BJ (cell line): ENCODE measurements at regions not wholly inside any gene's neighbourhood (a gene's known extent, or its start where the extent isn't known, plus 50 kb on each side); places are given as distances from the start of the nearest gene placed in this dataset.

ENCODE experiments used
- CTCF ChIA-PET: fragments of 350-600 bp; formaldehyde crosslinking; extraction: SDS; loops from one replicate; lab custom pipeline; 2021; ENCODE audit warnings: antibody characterized with exemption, inconsistent platforms; lab: Yijun Ruan, JAX
- POLR2A ChIA-PET: fragments of 300-600 bp; sonication (Branson Sonifier 250); formaldehyde crosslinking; extraction: SDS; loops from one replicate; lab custom pipeline; 2021; ENCODE audit warnings: antibody characterized with exemption; lab: Charles Lee
- DNase-seq: peaks from one replicate; pipeline ENCODE4 v3.0.0-alpha.2; 2011; ENCODE audit warnings: low read depth
- H3K27me3 ChIP-seq: 2 replicates; pipeline ENCODE4 v1.6.0; 2011; ENCODE audit warnings: low read length; ENCODE audit not compliant: control insufficient read depth, insufficient read depth
- H3K36me3 ChIP-seq: 2 replicates; pipeline ENCODE4 v1.5.1; 2011; ENCODE audit warnings: low read length; ENCODE audit not compliant: control insufficient read depth, insufficient read depth
- H3K4me3 ChIP-seq: 2 replicates; pipeline ENCODE4 v1.5.1; 2011; ENCODE audit warnings: low read depth, mild to moderate bottlenecking, control low read depth, low read length
- CTCF ChIP-seq: IDR thresholded peaks from 2 replicates; pipeline ENCODE4 v1.5.1; 2011; ENCODE audit warnings: low read depth, mild to moderate bottlenecking, control low read depth, inconsistent platforms, low read length, moderate library complexity; ENCODE audit not compliant: insufficient read depth

- POLR2A ChIA-PET = no interaction called here
- CTCF ChIA-PET = interaction anchor here (1.2 kb wide), 1 partner anchor 16 kb away, joined by 4 read pairs; no protein-coding TSS in a partner anchor
- DNase-seq = no peak
- TF ChIP-seq CTCF = no peak
- Histone ChIP-seq H3K4me3 (no peak overlapping the region), H3K36me3 (no peaks in the 10 kb centered on the region), H3K27me3 (no peaks in the 10 kb centered on the region; the same call in 1 of the 2 replicates)
Observed at GRCh38 chr2:15745350-15745749, 153.7 kb downstream of the DDX1 start.

GRCh38 chr2:15745907-15746702, 154.4 kb downstream of the DDX1 start:
- no peaks in the 10 kb centered on the region; the same call in 1 of the 2 replicates for H3K27me3 ChIP-seq
- no peak for TF ChIP-seq CTCF
- ChIA-PET CTCF (no interaction called here), POLR2A (no interaction called here)
- H3K4me3 ChIP-seq = no peak overlapping the region
- DNase-seq = no peak
- H3K36me3 ChIP-seq = no peaks in the 10 kb centered on the region

- Histone ChIP-seq H3K27me3 (no peaks in the 10 kb centered on the region; the same call in 1 of the 2 replicates), H3K4me3 (no peak overlapping the region), H3K36me3 (no peaks in the 10 kb centered on the region)
- ChIA-PET CTCF (no interaction called here), POLR2A (no interaction called here)
- DNase-seq = no peak
- TF ChIP-seq CTCF = no peak
Observed at GRCh38 chr2:15746703-15747550, 155.3 kb downstream of the DDX1 start.

- ChIA-PET CTCF (no interaction called here), POLR2A (no interaction called here)
- no peak for DNase-seq
- no peaks in the 10 kb centered on the region; the same call in 1 of the 2 replicates for H3K27me3 ChIP-seq
- no peak overlapping the region for H3K4me3 ChIP-seq
- TF ChIP-seq CTCF = no peak
- no peaks in the 10 kb centered on the region for H3K36me3 ChIP-seq
Observed at GRCh38 chr2:15747603-15748471, 156.2 kb downstream of the DDX1 start.
